ENCODE measurements at regions not wholly inside any gene's neighbourhood (a gene's known extent, or its start where the extent isn't known, plus 50 kb on each side); places are given as distances from the start of the nearest gene placed in this dataset.

GRCh38 chr15:25944386-25944785 is 81.3 kb upstream of the ATP10A start:
- Mint-ChIP-seq H3K9me3 (ENCODE audit: unreplicated experiment) (no peaks in the 10 kb centered on the region), H3K4me1 (ENCODE audit: unreplicated experiment) (peaks cover 9% of the 10 kb centered on the region), H3K36me3 (ENCODE audit: low read depth, unreplicated experiment) (peaks cover 3% of the 10 kb centered on the region), H3K4me3 (ENCODE audit: unreplicated experiment) (no peak overlapping the region), H3K27ac (ENCODE audit: unreplicated experiment) (no peak overlapping the region), H3K27me3 (ENCODE audit: unreplicated experiment) (peaks cover 9% of the 10 kb centered on the region)
- DNase-seq (ENCODE audit: low spot score): no peak
- no peak for TF ChIP-seq CTCF (IDR thresholded peaks at IDR 0.05; ENCODE audit: unreplicated experiment)

- Mint-ChIP-seq H3K27ac (ENCODE audit: unreplicated experiment) (no peak overlapping the region), H3K9me3 (ENCODE audit: unreplicated experiment) (no peaks in the 10 kb centered on the region), H3K4me3 (ENCODE audit: unreplicated experiment) (no peak overlapping the region), H3K4me1 (ENCODE audit: unreplicated experiment) (peaks cover 9% of the 10 kb centered on the region), H3K27me3 (ENCODE audit: unreplicated experiment) (peaks cover 9% of the 10 kb centered on the region), H3K36me3 (ENCODE audit: low read depth, unreplicated experiment) (peaks cover 3% of the 10 kb centered on the region)
- TF ChIP-seq CTCF (IDR thresholded peaks at IDR 0.05; ENCODE audit: unreplicated experiment): no peak
- DNase-seq (ENCODE audit: low spot score): no peak
Observed at GRCh38 chr15:25943831-25944230, 80.7 kb upstream of the ATP10A start.

GRCh38 chr15:25939122-25939521 is 76.0 kb upstream of the ATP10A start:
- no peak for DNase-seq (ENCODE audit: low spot score)
- Mint-ChIP-seq H3K27ac (ENCODE audit: unreplicated experiment) (no peak overlapping the region), H3K4me1 (ENCODE audit: unreplicated experiment) (no peaks in the 10 kb centered on the region), H3K4me3 (ENCODE audit: unreplicated experiment) (no peak overlapping the region), H3K9me3 (ENCODE audit: unreplicated experiment) (no peaks in the 10 kb centered on the region), H3K27me3 (ENCODE audit: unreplicated experiment) (peaks cover 9% of the 10 kb centered on the region), H3K36me3 (ENCODE audit: low read depth, unreplicated experiment) (no peaks in the 10 kb centered on the region)
- no peak for TF ChIP-seq CTCF (IDR thresholded peaks at IDR 0.05; ENCODE audit: unreplicated experiment)

- no peak for DNase-seq (ENCODE audit: low spot score)
- peaks cover 3% of the 10 kb centered on the region for H3K27me3 Mint-ChIP-seq (ENCODE audit: unreplicated experiment)
- peaks cover 2% of the 10 kb centered on the region for H3K4me1 Mint-ChIP-seq (ENCODE audit: unreplicated experiment)
- no peak overlapping the region for H3K4me3 Mint-ChIP-seq (ENCODE audit: unreplicated experiment)
- no peak for TF ChIP-seq CTCF (IDR thresholded peaks at IDR 0.05; ENCODE audit: unreplicated experiment)
- no peak overlapping the region for H3K27ac Mint-ChIP-seq (ENCODE audit: unreplicated experiment)
- H3K36me3 Mint-ChIP-seq (ENCODE audit: low read depth, unreplicated experiment): no peaks in the 10 kb centered on the region
- H3K9me3 Mint-ChIP-seq (ENCODE audit: unreplicated experiment): no peaks in the 10 kb centered on the region
Observed at GRCh38 chr15:25937796-25938195, 74.7 kb upstream of the ATP10A start.

GRCh38 chr15:25936004-25936403 is 72.9 kb upstream of the ATP10A start:
- no peaks in the 10 kb centered on the region for H3K36me3 Mint-ChIP-seq (ENCODE audit: low read depth, unreplicated experiment)
- no peak overlapping the region for H3K4me3 Mint-ChIP-seq (ENCODE audit: unreplicated experiment)
- no peak for DNase-seq (ENCODE audit: low spot score)
- no peak overlapping the region for H3K27ac Mint-ChIP-seq (ENCODE audit: unreplicated experiment)
- no peaks in the 10 kb centered on the region for H3K9me3 Mint-ChIP-seq (ENCODE audit: unreplicated experiment)
- H3K4me1 Mint-ChIP-seq (ENCODE audit: unreplicated experiment): peaks cover 2% of the 10 kb centered on the region
- no peak for TF ChIP-seq CTCF (IDR thresholded peaks at IDR 0.05; ENCODE audit: unreplicated experiment)
- no peaks in the 10 kb centered on the region for H3K27me3 Mint-ChIP-seq (ENCODE audit: unreplicated experiment)
